Esophagus muscularis mucosa (tissue), 3 donors: ENCODE measurements at regions not wholly inside any gene's neighbourhood (a gene's known extent, or its start where the extent isn't known, plus 50 kb on each side); places are given as distances from the start of the nearest gene placed in this dataset.

ENCODE experiments used
- CTCF ChIP-seq, 3 experiments: fragments of 200-600 bp in 2 of 3; fragments of 450-650 bp in 1 of 3; sonication (generic) in 2 of 3; IDR thresholded peaks; one replicate each; pipeline ENCODE4 v1.5.1; 2017 to 2019; ENCODE audit warnings: antibody characterized with exemption in 3 of 3, mild to moderate bottlenecking in 2 of 3, moderate library complexity in 1 of 3
- POLR2A ChIP-seq: fragments of 450-650 bp; IDR thresholded peaks from one replicate; pipeline ENCODE4 v1.6.1; 2017; ENCODE audit warnings: antibody characterized with exemption, moderate library complexity, mild to moderate bottlenecking, low read depth

GRCh38 chr6:138652824-138653223 is 120.7 kb upstream of the CCDC28A start:
- TF ChIP-seq CTCF (IDR thresholded peaks at IDR 0.05) (no peak), POLR2A (no peak)
